ENCODE measurements at regions not wholly inside any gene's neighbourhood (a gene's known extent, or its start where the extent isn't known, plus 50 kb on each side); places are given as distances from the start of the nearest gene placed in this dataset.

- TF ChIP-seq, protein P1, sequence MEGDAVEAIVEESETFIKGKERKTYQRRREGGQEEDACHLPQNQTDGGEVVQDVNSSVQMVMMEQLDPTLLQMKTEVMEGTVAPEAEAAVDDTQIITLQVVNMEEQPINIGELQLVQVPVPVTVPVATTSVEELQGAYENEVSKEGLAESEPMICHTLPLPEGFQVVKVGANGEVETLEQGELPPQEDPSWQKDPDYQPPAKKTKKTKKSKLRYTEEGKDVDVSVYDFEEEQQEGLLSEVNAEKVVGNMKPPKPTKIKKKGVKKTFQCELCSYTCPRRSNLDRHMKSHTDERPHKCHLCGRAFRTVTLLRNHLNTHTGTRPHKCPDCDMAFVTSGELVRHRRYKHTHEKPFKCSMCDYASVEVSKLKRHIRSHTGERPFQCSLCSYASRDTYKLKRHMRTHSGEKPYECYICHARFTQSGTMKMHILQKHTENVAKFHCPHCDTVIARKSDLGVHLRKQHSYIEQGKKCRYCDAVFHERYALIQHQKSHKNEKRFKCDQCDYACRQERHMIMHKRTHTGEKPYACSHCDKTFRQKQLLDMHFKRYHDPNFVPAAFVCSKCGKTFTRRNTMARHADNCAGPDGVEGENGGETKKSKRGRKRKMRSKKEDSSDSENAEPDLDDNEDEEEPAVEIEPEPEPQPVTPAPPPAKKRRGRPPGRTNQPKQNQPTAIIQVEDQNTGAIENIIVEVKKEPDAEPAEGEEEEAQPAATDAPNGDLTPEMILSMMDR (IDR thresholded peaks at IDR 0.05; ENCODE audit: insufficient read depth, low read length, poor library complexity, severe bottlenecking) = no peak
- Histone ChIP-seq H3K36me3 (ENCODE audit: control insufficient read depth, insufficient read depth, low read length) (no peaks in the 10 kb centered on the region), H3K27me3 (ENCODE audit: control insufficient read depth, insufficient read depth, low read length) (peaks cover 3% of the 10 kb centered on the region), H3K4me3 (ENCODE audit: low read depth, low read length) (no peak overlapping the region)
- no peak for DNase-seq (ENCODE audit: low read depth)
Observed at GRCh38 chr15:60217161-60217560, 180.6 kb downstream of the ANXA2 start.

GRCh38 chr15:60218256-60218655 is 179.5 kb downstream of the ANXA2 start:
- no peaks in the 10 kb centered on the region for H3K36me3 ChIP-seq (ENCODE audit: control insufficient read depth, insufficient read depth, low read length)
- H3K4me3 ChIP-seq (ENCODE audit: low read depth, low read length) = no peak overlapping the region
- TF ChIP-seq, protein P1 (IDR thresholded peaks at IDR 0.05; ENCODE audit: insufficient read depth, low read length, poor library complexity, severe bottlenecking) = no peak
- peaks cover 3% of the 10 kb centered on the region for H3K27me3 ChIP-seq (ENCODE audit: control insufficient read depth, insufficient read depth, low read length)
- no peak for DNase-seq (ENCODE audit: low read depth)

GRCh38 chr15:60219866-60220265 is 177.9 kb downstream of the ANXA2 start:
- Histone ChIP-seq H3K4me3 (ENCODE audit: low read depth, low read length) (no peak overlapping the region), H3K27me3 (ENCODE audit: control insufficient read depth, insufficient read depth, low read length) (peaks cover 3% of the 10 kb centered on the region), H3K36me3 (ENCODE audit: control insufficient read depth, insufficient read depth, low read length) (no peaks in the 10 kb centered on the region)
- TF ChIP-seq, protein P1 (IDR thresholded peaks at IDR 0.05; ENCODE audit: insufficient read depth, low read length, poor library complexity, severe bottlenecking) = no peak
- no peak for DNase-seq (ENCODE audit: low read depth)

GRCh38 chr15:60221356-60221755 is 176.4 kb downstream of the ANXA2 start:
- peaks cover under 1% of the 10 kb centered on the region for H3K27me3 ChIP-seq (ENCODE audit: control insufficient read depth, insufficient read depth, low read length)
- DNase-seq (ENCODE audit: low read depth) = no peak
- no peaks in the 10 kb centered on the region for H3K36me3 ChIP-seq (ENCODE audit: control insufficient read depth, insufficient read depth, low read length)
- TF ChIP-seq, protein P1 (IDR thresholded peaks at IDR 0.05; ENCODE audit: insufficient read depth, low read length, poor library complexity, severe bottlenecking) = no peak
- no peak overlapping the region for H3K4me3 ChIP-seq (ENCODE audit: low read depth, low read length)

GRCh38 chr15:60222404-60222803 is 175.4 kb downstream of the ANXA2 start:
- no peak for DNase-seq (ENCODE audit: low read depth)
- TF ChIP-seq, protein P1 (IDR thresholded peaks at IDR 0.05; ENCODE audit: insufficient read depth, low read length, poor library complexity, severe bottlenecking) = no peak
- H3K4me3 ChIP-seq (ENCODE audit: low read depth, low read length) = no peak overlapping the region
- H3K27me3 ChIP-seq (ENCODE audit: control insufficient read depth, insufficient read depth, low read length) = no peaks in the 10 kb centered on the region
- H3K36me3 ChIP-seq (ENCODE audit: control insufficient read depth, insufficient read depth, low read length) = no peaks in the 10 kb centered on the region

- Histone ChIP-seq H3K27me3 (ENCODE audit: control insufficient read depth, insufficient read depth, low read length) (no peaks in the 10 kb centered on the region), H3K36me3 (ENCODE audit: control insufficient read depth, insufficient read depth, low read length) (no peaks in the 10 kb centered on the region), H3K4me3 (ENCODE audit: low read depth, low read length) (no peak overlapping the region)
- no peak for DNase-seq (ENCODE audit: low read depth)
- TF ChIP-seq, protein P1 (IDR thresholded peaks at IDR 0.05; ENCODE audit: insufficient read depth, low read length, poor library complexity, severe bottlenecking) = no peak
Observed at GRCh38 chr15:60223176-60223575, 174.6 kb downstream of the ANXA2 start.

Data from kidney epithelial cell (primary cell).